DOHH2 (cell line): ENCODE measurements at regions not wholly inside any gene's neighbourhood (a gene's known extent, or its start where the extent isn't known, plus 50 kb on each side); places are given as distances from the start of the nearest gene placed in this dataset.

ENCODE experiments used
- EZH2phosphoT487 ChIP-seq: fragments of 200-600 bp; sonication (generic); IDR thresholded peaks from 2 replicates; pipeline ENCODE4 v1.6.1; 2017; ENCODE audit warnings: borderline replicate concordance, mild to moderate bottlenecking, antibody characterized with exemption, low read length, moderate library complexity, mixed read lengths
- TF ChIP-seq, protein P1 (sequence below): fragments of 200-600 bp; sonication (generic); IDR thresholded peaks from one replicate; pipeline ENCODE4 v1.5.1; 2014; ENCODE audit warnings: antibody characterized with exemption, mild to moderate bottlenecking, low read depth, low read length; ENCODE audit not compliant: poor library complexity, severe bottlenecking

DNA sequence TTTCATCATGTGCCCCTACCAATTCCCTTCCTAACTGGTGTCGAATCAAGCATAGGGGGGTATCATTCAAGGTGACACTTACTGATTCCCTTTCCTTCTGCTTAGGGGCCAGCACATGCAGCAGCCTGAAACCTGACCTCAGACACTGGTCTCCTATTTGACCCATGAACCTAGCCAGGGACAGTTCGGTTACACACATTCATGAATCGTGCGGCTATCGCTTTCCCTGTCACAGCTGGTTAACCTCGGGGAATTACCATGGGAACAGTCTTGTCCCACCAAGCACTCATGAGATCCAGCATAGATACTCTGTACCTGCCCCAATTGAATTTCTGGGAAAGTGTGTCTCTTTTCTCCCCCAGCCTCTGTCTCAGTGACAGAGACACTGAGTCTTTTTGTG is 140.4 kb downstream of the ZNF674 start:
- no peak for TF ChIP-seq EZH2phosphoT487
- TF ChIP-seq, protein P1, sequence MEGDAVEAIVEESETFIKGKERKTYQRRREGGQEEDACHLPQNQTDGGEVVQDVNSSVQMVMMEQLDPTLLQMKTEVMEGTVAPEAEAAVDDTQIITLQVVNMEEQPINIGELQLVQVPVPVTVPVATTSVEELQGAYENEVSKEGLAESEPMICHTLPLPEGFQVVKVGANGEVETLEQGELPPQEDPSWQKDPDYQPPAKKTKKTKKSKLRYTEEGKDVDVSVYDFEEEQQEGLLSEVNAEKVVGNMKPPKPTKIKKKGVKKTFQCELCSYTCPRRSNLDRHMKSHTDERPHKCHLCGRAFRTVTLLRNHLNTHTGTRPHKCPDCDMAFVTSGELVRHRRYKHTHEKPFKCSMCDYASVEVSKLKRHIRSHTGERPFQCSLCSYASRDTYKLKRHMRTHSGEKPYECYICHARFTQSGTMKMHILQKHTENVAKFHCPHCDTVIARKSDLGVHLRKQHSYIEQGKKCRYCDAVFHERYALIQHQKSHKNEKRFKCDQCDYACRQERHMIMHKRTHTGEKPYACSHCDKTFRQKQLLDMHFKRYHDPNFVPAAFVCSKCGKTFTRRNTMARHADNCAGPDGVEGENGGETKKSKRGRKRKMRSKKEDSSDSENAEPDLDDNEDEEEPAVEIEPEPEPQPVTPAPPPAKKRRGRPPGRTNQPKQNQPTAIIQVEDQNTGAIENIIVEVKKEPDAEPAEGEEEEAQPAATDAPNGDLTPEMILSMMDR: no peak
